ENCODE measurements at regions not wholly inside any gene's neighbourhood (a gene's known extent, or its start where the extent isn't known, plus 50 kb on each side); places are given as distances from the start of the nearest gene placed in this dataset.

DNA sequence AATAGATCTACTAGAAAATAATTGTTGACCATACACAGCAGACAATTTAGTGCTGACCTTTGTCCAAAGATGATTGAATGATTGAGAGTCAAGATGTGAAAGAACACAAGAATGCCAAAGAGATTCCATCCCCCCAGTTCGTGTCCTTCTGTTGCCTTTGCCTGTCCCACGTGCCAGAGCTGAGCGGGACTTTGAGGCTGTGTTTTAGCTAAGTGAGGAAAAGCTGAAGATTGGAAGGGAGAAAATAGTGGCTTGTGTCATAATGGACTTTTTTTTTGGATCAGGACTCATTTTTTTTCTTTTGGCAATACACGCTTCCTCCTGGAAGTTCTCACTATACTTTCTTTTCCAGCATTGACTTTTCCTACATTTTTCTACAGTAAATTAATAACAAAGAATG is 206.6 kb upstream of the MDFIC2 start:
- Histone ChIP-seq H3K27me3 (ENCODE audit: insufficient read depth, low read length) (0 out of 2 replicates have a peak, but pooled peaks cover 3% of the 10 kb centered on the region), H3K4me3 (ENCODE audit: low read depth, low read length, poor library complexity, severe bottlenecking) (no peak overlapping the region), H3K9ac (ENCODE audit: low read length) (no peak overlapping the region), H3K4me2 (ENCODE audit: low read length) (no peak overlapping the region), H3K27ac (ENCODE audit: low read depth, low read length, poor library complexity, severe bottlenecking) (no peak overlapping the region), H2AFZ (ENCODE audit: low read length) (no peak overlapping the region), H3K9me2 (ENCODE audit: low read depth, low read length) (no peaks in the 10 kb centered on the region), H3K36me3 (ENCODE audit: insufficient read depth, low read length) (no peaks in the 10 kb centered on the region), H3K79me2 (ENCODE audit: insufficient read depth, low read length) (no peaks in the 10 kb centered on the region), H3K9me3 (ENCODE audit: low read length) (no peaks in the 10 kb centered on the region), H3K4me1 (ENCODE audit: insufficient read depth, low read length, severe bottlenecking) (no peaks in the 10 kb centered on the region), H3F3A (ENCODE audit: insufficient read depth, low read length) (no peaks in the 10 kb centered on the region), H4K20me1 (ENCODE audit: insufficient read depth, low read length) (no peaks in the 10 kb centered on the region)
- no peak for TF ChIP-seq EZH2 (IDR thresholded peaks at IDR 0.05; ENCODE audit: borderline replicate concordance, low read length)
- TF ChIP-seq, protein P1, sequence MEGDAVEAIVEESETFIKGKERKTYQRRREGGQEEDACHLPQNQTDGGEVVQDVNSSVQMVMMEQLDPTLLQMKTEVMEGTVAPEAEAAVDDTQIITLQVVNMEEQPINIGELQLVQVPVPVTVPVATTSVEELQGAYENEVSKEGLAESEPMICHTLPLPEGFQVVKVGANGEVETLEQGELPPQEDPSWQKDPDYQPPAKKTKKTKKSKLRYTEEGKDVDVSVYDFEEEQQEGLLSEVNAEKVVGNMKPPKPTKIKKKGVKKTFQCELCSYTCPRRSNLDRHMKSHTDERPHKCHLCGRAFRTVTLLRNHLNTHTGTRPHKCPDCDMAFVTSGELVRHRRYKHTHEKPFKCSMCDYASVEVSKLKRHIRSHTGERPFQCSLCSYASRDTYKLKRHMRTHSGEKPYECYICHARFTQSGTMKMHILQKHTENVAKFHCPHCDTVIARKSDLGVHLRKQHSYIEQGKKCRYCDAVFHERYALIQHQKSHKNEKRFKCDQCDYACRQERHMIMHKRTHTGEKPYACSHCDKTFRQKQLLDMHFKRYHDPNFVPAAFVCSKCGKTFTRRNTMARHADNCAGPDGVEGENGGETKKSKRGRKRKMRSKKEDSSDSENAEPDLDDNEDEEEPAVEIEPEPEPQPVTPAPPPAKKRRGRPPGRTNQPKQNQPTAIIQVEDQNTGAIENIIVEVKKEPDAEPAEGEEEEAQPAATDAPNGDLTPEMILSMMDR (IDR thresholded peaks at IDR 0.05; ENCODE audit: low read length): no peak

DNA sequence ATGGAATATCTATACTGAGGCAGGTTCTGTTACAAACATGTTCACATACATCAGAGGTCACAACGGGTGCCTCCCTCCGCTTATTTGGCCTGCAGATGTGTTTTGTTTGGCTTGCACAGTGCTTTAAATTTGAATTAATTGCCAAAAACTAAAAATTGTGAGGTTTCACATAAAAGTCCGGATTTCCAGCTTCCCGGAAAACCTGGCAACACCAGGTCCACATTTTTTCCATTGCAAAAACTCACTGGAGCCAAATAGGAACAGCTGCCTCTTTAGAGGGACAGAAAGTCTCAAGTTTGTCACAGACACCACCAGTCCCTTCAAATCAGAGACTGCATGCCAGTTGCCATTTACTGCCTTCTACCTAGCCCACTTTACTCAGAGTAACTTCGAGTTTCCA is 205.9 kb upstream of the MDFIC2 start:
- H3K27me3 ChIP-seq (ENCODE audit: insufficient read depth, low read length): 0 out of 2 replicates have a peak, but pooled peaks cover 3% of the 10 kb centered on the region
- no peak overlapping the region for H3K9ac ChIP-seq (ENCODE audit: low read length)
- no peaks in the 10 kb centered on the region for H4K20me1 ChIP-seq (ENCODE audit: insufficient read depth, low read length)
- no peaks in the 10 kb centered on the region for H3K4me1 ChIP-seq (ENCODE audit: insufficient read depth, low read length, severe bottlenecking)
- H3K79me2 ChIP-seq (ENCODE audit: insufficient read depth, low read length): no peaks in the 10 kb centered on the region
- no peaks in the 10 kb centered on the region for H3F3A ChIP-seq (ENCODE audit: insufficient read depth, low read length)
- H3K9me2 ChIP-seq (ENCODE audit: low read depth, low read length): no peaks in the 10 kb centered on the region
- H3K9me3 ChIP-seq (ENCODE audit: low read length): no peaks in the 10 kb centered on the region
- no peak for TF ChIP-seq EZH2 (IDR thresholded peaks at IDR 0.05; ENCODE audit: borderline replicate concordance, low read length)
- TF ChIP-seq, protein P1 (IDR thresholded peaks at IDR 0.05; ENCODE audit: low read length): no peak
- no peak overlapping the region for H2AFZ ChIP-seq (ENCODE audit: low read length)
- H3K4me3 ChIP-seq (ENCODE audit: low read depth, low read length, poor library complexity, severe bottlenecking): no peak overlapping the region
- no peaks in the 10 kb centered on the region for H3K36me3 ChIP-seq (ENCODE audit: insufficient read depth, low read length)
- no peak overlapping the region for H3K4me2 ChIP-seq (ENCODE audit: low read length)
- H3K27ac ChIP-seq (ENCODE audit: low read depth, low read length, poor library complexity, severe bottlenecking): no peak overlapping the region

DNA sequence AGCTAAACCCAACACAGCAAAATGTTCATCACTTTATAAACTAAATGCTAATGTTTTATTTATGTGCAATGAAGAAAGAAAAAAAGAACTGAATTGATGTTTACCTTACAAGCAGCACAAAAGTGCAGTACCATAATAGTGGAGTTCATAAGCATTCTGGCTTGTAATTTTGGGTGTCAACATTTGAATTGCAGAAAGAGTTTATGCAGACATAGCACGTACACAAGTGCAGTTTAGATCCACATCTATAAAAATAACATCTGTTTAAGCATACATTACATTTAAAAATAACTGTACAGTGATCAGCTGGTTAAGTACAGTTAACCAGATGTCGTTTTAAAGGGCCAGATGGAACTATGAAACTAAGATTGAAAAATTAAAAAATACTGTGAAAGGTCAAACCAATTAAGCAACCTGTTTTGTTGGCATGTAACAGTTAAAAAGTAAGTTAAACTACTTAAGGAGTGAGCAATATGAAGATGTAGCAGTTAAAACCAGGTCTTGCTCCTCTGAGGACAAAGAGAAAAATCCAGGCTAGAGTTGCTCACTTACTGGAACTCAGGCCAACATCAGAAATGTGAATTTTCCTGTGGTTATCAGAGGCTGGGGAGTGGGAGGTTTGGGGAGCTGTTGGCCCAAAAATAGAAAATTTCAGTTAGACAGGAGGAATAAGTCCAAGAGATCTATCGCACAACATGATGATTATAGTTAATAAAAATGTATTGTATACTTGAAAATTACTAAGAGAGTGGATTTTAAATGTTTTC is 204.9 kb upstream of the MDFIC2 start:
- no peaks in the 10 kb centered on the region for H3K79me2 ChIP-seq (ENCODE audit: insufficient read depth, low read length)
- H4K20me1 ChIP-seq (ENCODE audit: insufficient read depth, low read length): no peaks in the 10 kb centered on the region
- H3K9me2 ChIP-seq (ENCODE audit: low read depth, low read length): no peaks in the 10 kb centered on the region
- no peak for TF ChIP-seq EZH2 (IDR thresholded peaks at IDR 0.05; ENCODE audit: borderline replicate concordance, low read length)
- TF ChIP-seq, protein P1 (IDR thresholded peaks at IDR 0.05; ENCODE audit: low read length): no peak
- no peak overlapping the region for H3K27ac ChIP-seq (ENCODE audit: low read depth, low read length, poor library complexity, severe bottlenecking)
- H3K36me3 ChIP-seq (ENCODE audit: insufficient read depth, low read length): no peaks in the 10 kb centered on the region
- H3K4me1 ChIP-seq (ENCODE audit: insufficient read depth, low read length, severe bottlenecking): no peaks in the 10 kb centered on the region
- H2AFZ ChIP-seq (ENCODE audit: low read length): no peak overlapping the region
- 0 out of 2 replicates have a peak, but pooled peaks cover 3% of the 10 kb centered on the region for H3K27me3 ChIP-seq (ENCODE audit: insufficient read depth, low read length)
- no peak overlapping the region for H3K4me2 ChIP-seq (ENCODE audit: low read length)
- H3K4me3 ChIP-seq (ENCODE audit: low read depth, low read length, poor library complexity, severe bottlenecking): no peak overlapping the region
- no peak overlapping the region for H3K9ac ChIP-seq (ENCODE audit: low read length)
- H3F3A ChIP-seq (ENCODE audit: insufficient read depth, low read length): no peaks in the 10 kb centered on the region
- H3K9me3 ChIP-seq (ENCODE audit: low read length): no peaks in the 10 kb centered on the region

Measured in OCI-LY1 (cell line).